IMR-90 (cell line): ENCODE measurements at regions not wholly inside any gene's neighbourhood (a gene's known extent, or its start where the extent isn't known, plus 50 kb on each side); places are given as distances from the start of the nearest gene placed in this dataset.

Experiments used
- ATAC-seq: fragments of 200-7000 bp; cut with Tn5 transposase; 2 replicates; pipeline ENCODE4 v1.9.1; 2020; ENCODE audit warnings: low read depth, mild to moderate bottlenecking, moderate library complexity
- BruUV-seq: library from RNA; stranded (reverse); fragments of 400-500 nt; replicated peaks from 2 replicates; lab custom pipeline; 2021; lab: Mats Ljungman, UMichigan
- CTCF ChIA-PET: fragments of 300-600 bp; formaldehyde crosslinking; extraction: SDS; loops from one replicate; lab custom pipeline; 2021; ENCODE audit warnings: antibody characterized with exemption; lab: Yijun Ruan, JAX
- POLR2A ChIA-PET: fragments of 300-600 bp; sonication (Branson Sonifier 250); formaldehyde crosslinking; loops from one replicate; lab custom pipeline; 2022; ENCODE audit warnings: antibody characterized with exemption; ENCODE audit not compliant: unreplicated experiment; lab: Charles Lee
- DNase-seq: peaks from one replicate; pipeline ENCODE4 v3.0.0; 2013
- H2AFZ ChIP-seq: replicated peaks from 2 replicates; pipeline ENCODE3; 2013; ENCODE audit warnings: low read length, mild to moderate bottlenecking; ENCODE audit not compliant: poor library complexity
- H2AK5ac ChIP-seq: 2 replicates; pipeline ENCODE4 v1.6.1; 2013; ENCODE audit warnings: low read depth, low read length, inconsistent platforms
- H2AK9ac ChIP-seq: replicated peaks from 2 replicates; pipeline ENCODE3; 2013; ENCODE audit warnings: mild to moderate bottlenecking, low read depth, low read length, moderate library complexity; ENCODE audit not compliant: poor library complexity
- H2BK120ac ChIP-seq: 2 replicates; pipeline ENCODE4 v1.6.1; 2013; ENCODE audit warnings: low read depth, low read length, inconsistent platforms
- H2BK15ac ChIP-seq: 3 replicates; pipeline ENCODE4 v1.6.1; 2013; ENCODE audit warnings: low read depth, low read length, inconsistent platforms
- H2BK20ac ChIP-seq: 2 replicates; pipeline ENCODE4 v1.6.1; 2013; ENCODE audit warnings: low read depth, mild to moderate bottlenecking, inconsistent platforms, low read length, moderate library complexity
- H2BK5ac ChIP-seq: 2 replicates; pipeline ENCODE4 v1.6.1; 2013; ENCODE audit warnings: mild to moderate bottlenecking, low read depth, low read length, inconsistent platforms; ENCODE audit not compliant: poor library complexity, severe bottlenecking
- H3K14ac ChIP-seq: replicated peaks from 2 replicates; pipeline ENCODE4 v1.6.1; 2013; ENCODE audit warnings: low read depth, low read length, inconsistent platforms
- H3K18ac ChIP-seq: 2 replicates; pipeline ENCODE4 v1.6.1; 2013; ENCODE audit warnings: low read depth, low read length, control low read depth
- H3K23ac ChIP-seq: 2 replicates; pipeline ENCODE4 v1.6.1; 2013; ENCODE audit warnings: low read depth, low read length, inconsistent platforms
- H3K27ac ChIP-seq: 2 replicates; pipeline ENCODE4 v1.5.1; 2013; ENCODE audit warnings: mild to moderate bottlenecking, control low read depth, low read length; ENCODE audit not compliant: insufficient read depth
- H3K27me3 ChIP-seq: 2 replicates; pipeline ENCODE4 v1.6.1; 2013; ENCODE audit warnings: low read length; ENCODE audit not compliant: control insufficient read depth, insufficient read depth
- H3K36me3 ChIP-seq: 2 replicates; pipeline ENCODE4 v1.6.1; 2013; ENCODE audit warnings: low read length, mixed read lengths; ENCODE audit not compliant: control insufficient read depth, insufficient read depth
- H3K4ac ChIP-seq: 2 replicates; pipeline ENCODE4 v1.6.1; 2013; ENCODE audit warnings: low read depth, low read length, inconsistent platforms
- H3K4me1 ChIP-seq: 2 replicates; pipeline ENCODE4 v1.6.1; 2013; ENCODE audit warnings: low read length, mixed read lengths; ENCODE audit not compliant: control insufficient read depth, insufficient read depth
- H3K4me2 ChIP-seq: 2 replicates; pipeline ENCODE4 v1.6.1; 2013; ENCODE audit warnings: low read depth, mild to moderate bottlenecking, control low read depth, low read length, moderate library complexity
- H3K4me3 ChIP-seq: 2 replicates; pipeline ENCODE4 v1.5.1; 2013; ENCODE audit warnings: low read depth, mild to moderate bottlenecking, control low read depth, low read length, moderate library complexity; ENCODE audit not compliant: insufficient read depth
- H3K56ac ChIP-seq: 2 replicates; pipeline ENCODE4 v1.6.1; 2013; ENCODE audit warnings: low read length, inconsistent platforms; ENCODE audit not compliant: insufficient read depth; ENCODE audit errors: extremely low read depth
- H3K79me1 ChIP-seq, 2 experiments: 2 replicates each; pipeline ENCODE4 v1.6.1; 2013; ENCODE audit warnings: low read length in 2 of 2, inconsistent platforms in 1 of 2, low read depth in 1 of 2
- H3K9ac ChIP-seq: 2 replicates; pipeline ENCODE4 v1.6.1; 2013; ENCODE audit warnings: low read depth, low read length, control low read depth
- H3K9me1 ChIP-seq: 2 replicates; pipeline ENCODE4 v1.6.1; 2013; ENCODE audit warnings: low read length, inconsistent platforms; ENCODE audit not compliant: insufficient read depth
- H3K9me3 ChIP-seq: 2 replicates; pipeline ENCODE4 v1.6.1; 2013; ENCODE audit warnings: low read length; ENCODE audit not compliant: control insufficient read depth, insufficient read depth
- H4K20me1 ChIP-seq: 2 replicates; pipeline ENCODE4 v1.6.1; 2013; ENCODE audit warnings: low read length, inconsistent platforms; ENCODE audit not compliant: insufficient read depth
- H4K5ac ChIP-seq: 2 replicates; pipeline ENCODE4 v1.6.1; 2013; ENCODE audit warnings: mild to moderate bottlenecking, low read depth, low read length, control low read depth
- H4K8ac ChIP-seq, 2 experiments: 2 replicates each; pipeline ENCODE4 v1.6.1; 2013; ENCODE audit warnings: low read depth in 2 of 2, low read length in 2 of 2, control low read depth in 1 of 2, inconsistent platforms in 1 of 2
- H4K91ac ChIP-seq: 2 replicates; pipeline ENCODE4 v1.6.1; 2013; ENCODE audit warnings: low read depth, low read length, inconsistent platforms; ENCODE audit not compliant: insufficient read depth
- BHLHE40 ChIP-seq: fragments of 150-350 bp; IDR thresholded peaks from 2 replicates; pipeline ENCODE4 v1.6.1; 2016; ENCODE audit warnings: mild to moderate bottlenecking, low read depth, low read length
- CEBPB ChIP-seq: IDR thresholded peaks from 2 replicates; pipeline ENCODE4 v1.6.1; 2012; ENCODE audit warnings: low read depth, low read length, improper control_type of control experiment
- CHD1 ChIP-seq: IDR thresholded peaks from 2 replicates; pipeline ENCODE4 v1.6.1; 2012; ENCODE audit warnings: low read depth, low read length, improper control_type of control experiment
- FOS ChIP-seq: fragments of 150-350 bp; IDR thresholded peaks from 2 replicates; pipeline ENCODE4 v1.6.1; 2016; ENCODE audit warnings: low read depth, low read length
- MAFK ChIP-seq: IDR thresholded peaks from 2 replicates; pipeline ENCODE4 v1.6.1; 2012; ENCODE audit warnings: low read depth, low read length, improper control_type of control experiment
- MAZ ChIP-seq: IDR thresholded peaks from 2 replicates; pipeline ENCODE4 v1.6.1; 2012; ENCODE audit warnings: low read depth, mild to moderate bottlenecking, low read length, improper control_type of control experiment, moderate library complexity, borderline replicate concordance
- MXI1 ChIP-seq: IDR thresholded peaks from 2 replicates; pipeline ENCODE4 v1.6.1; 2012; ENCODE audit warnings: low read depth, mild to moderate bottlenecking, low read length, moderate library complexity, borderline replicate concordance
- NFE2L2 ChIP-seq: fragments of 150-350 bp; IDR thresholded peaks from 2 replicates; pipeline ENCODE4 v1.6.1; 2016; ENCODE audit warnings: low read depth, mild to moderate bottlenecking, low read length
- POLR2A ChIP-seq: IDR thresholded peaks from 2 replicates; pipeline ENCODE4 v1.6.1; 2012; ENCODE audit warnings: mild to moderate bottlenecking, low read depth, low read length
- RAD21 ChIP-seq: IDR thresholded peaks from 2 replicates; pipeline ENCODE4 v1.6.1; 2012; ENCODE audit warnings: low read length, improper control_type of control experiment
- RCOR1 ChIP-seq: IDR thresholded peaks from 2 replicates; pipeline ENCODE4 v1.6.1; 2012; ENCODE audit warnings: mild to moderate bottlenecking, low read length, improper control_type of control experiment; ENCODE audit not compliant: insufficient replicate concordance
- RFX5 ChIP-seq: IDR thresholded peaks from 2 replicates; pipeline ENCODE4 v1.8.0; 2012; ENCODE audit warnings: low read depth, mild to moderate bottlenecking, low read length, moderate library complexity
- SMC3 ChIP-seq: fragments of 150-350 bp; IDR thresholded peaks from 2 replicates; pipeline ENCODE4 v1.6.1; 2016; ENCODE audit warnings: low read depth, mild to moderate bottlenecking, antibody characterized with exemption, low read length, moderate library complexity
- WGBS, 2 experiments: methylation state at CpG; one replicate each; pipeline versions ENCODE4 v1.1.5 to v1.1.7; 2013; ENCODE audit warnings: missing lambda C conversion rate in 2 of 2; ENCODE audit not compliant: insufficient read length in 1 of 2; ENCODE audit errors: extremely low coverage in 2 of 2; 5-methylcytosine and 5-hydroxymethylcytosine counted together
- dilution Hi-C: fragments of 300-500 bp; cut with HindIII; formaldehyde crosslinking; loops from one replicate; pipeline ENCODE4 v1.14.3; 2018; ENCODE audit warnings: low sequenced_read_pairs; ENCODE audit not compliant: unreplicated experiment
- in situ Hi-C: fragments of 300-500 bp; cut with MboI; formaldehyde crosslinking; loops from 3 replicates; pipeline ENCODE4 v1.14.3; 2019; ENCODE audit warnings: low sequenced_read_pairs, inconsistent platforms, mixed read lengths
- intact Hi-C: fragments of 100-400 bp; cut with micrococcal nuclease; formaldehyde crosslinking; loops from 2 replicates; pipeline ENCODE4 v1.10.0; 2022
- TF ChIP-seq, protein P1 (sequence below): fragments of 150-350 bp; IDR thresholded peaks from 2 replicates; pipeline ENCODE4 v1.6.1; 2016; ENCODE audit warnings: low read depth, mild to moderate bottlenecking, low read length, moderate library complexity, borderline replicate concordance
- TF ChIP-seq, protein P2 (sequence below): fragments of 150-350 bp; IDR thresholded peaks from 2 replicates; pipeline ENCODE4 v1.6.1; 2017; ENCODE audit warnings: mild to moderate bottlenecking, antibody characterized with exemption, low read length, low read depth
- TF ChIP-seq, protein P3 (sequence below): conservative IDR thresholded peaks from 2 replicates; pipeline ENCODE4 v1.5.1; 2012; ENCODE audit warnings: mild to moderate bottlenecking, low read depth, low read length, improper control_type of control experiment

DNA sequence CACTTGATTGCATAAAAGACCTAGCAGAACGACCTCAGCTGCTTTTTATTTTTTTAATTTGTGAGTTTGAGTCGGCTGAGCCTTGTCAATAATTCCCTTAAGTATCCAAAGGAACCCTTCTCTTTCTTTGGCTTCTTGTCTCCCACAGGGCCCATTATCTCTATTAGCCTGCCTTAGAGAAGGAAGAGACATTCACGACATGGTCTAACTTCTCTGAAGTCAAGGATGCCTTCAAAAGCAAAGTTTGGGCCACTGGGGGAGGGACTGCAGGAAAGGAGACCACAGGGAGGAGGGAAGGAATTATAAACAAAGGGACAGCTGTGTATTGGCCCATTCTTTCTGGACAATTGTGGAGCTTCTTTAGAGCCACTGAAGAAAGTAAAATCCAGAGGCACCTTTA is 126.4 kb downstream of the BRMS1L start:
- H3K4me1 ChIP-seq: no peaks in the 10 kb centered on the region
- no peak overlapping the region for H4K8ac ChIP-seq
- H4K20me1 ChIP-seq: no peaks in the 10 kb centered on the region
- BruUV-seq: no TSS peak
- ATAC-seq (no peak), DNase-seq (no peak)
- no peak overlapping the region for H2AK9ac ChIP-seq
- no peak overlapping the region for H4K5ac ChIP-seq
- H3K4me2 ChIP-seq: no peak overlapping the region
- H2AFZ ChIP-seq: no peak overlapping the region
- in situ Hi-C loops: no loop called here
- WGBS, 2 experiments: no CpG with 5 or more reads among the region's 3 CpGs
- H3K14ac ChIP-seq: no peak overlapping the region
- no peak overlapping the region for H3K56ac ChIP-seq
- H3K27ac ChIP-seq: no peak overlapping the region
- no peak overlapping the region for H2BK15ac ChIP-seq
- H3K9me3 ChIP-seq: no peaks in the 10 kb centered on the region
- no peak for TF ChIP-seq CEBPB
- TF ChIP-seq RCOR1: no peak
- TF ChIP-seq, protein P1, sequence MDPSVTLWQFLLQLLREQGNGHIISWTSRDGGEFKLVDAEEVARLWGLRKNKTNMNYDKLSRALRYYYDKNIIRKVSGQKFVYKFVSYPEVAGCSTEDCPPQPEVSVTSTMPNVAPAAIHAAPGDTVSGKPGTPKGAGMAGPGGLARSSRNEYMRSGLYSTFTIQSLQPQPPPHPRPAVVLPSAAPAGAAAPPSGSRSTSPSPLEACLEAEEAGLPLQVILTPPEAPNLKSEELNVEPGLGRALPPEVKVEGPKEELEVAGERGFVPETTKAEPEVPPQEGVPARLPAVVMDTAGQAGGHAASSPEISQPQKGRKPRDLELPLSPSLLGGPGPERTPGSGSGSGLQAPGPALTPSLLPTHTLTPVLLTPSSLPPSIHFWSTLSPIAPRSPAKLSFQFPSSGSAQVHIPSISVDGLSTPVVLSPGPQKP: no peak
- TF ChIP-seq RAD21: no peak
- no peak for TF ChIP-seq BHLHE40
- TF ChIP-seq MXI1: no peak
- no peak for TF ChIP-seq POLR2A
- TF ChIP-seq MAZ: no peak
- no peak for TF ChIP-seq NFE2L2
- no peak for TF ChIP-seq SMC3
- no peak for TF ChIP-seq MAFK
- no peak for TF ChIP-seq CHD1
- TF ChIP-seq, protein P2, sequence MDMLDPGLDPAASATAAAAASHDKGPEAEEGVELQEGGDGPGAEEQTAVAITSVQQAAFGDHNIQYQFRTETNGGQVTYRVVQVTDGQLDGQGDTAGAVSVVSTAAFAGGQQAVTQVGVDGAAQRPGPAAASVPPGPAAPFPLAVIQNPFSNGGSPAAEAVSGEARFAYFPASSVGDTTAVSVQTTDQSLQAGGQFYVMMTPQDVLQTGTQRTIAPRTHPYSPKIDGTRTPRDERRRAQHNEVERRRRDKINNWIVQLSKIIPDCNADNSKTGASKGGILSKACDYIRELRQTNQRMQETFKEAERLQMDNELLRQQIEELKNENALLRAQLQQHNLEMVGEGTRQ: no peak
- TF ChIP-seq, protein P3, sequence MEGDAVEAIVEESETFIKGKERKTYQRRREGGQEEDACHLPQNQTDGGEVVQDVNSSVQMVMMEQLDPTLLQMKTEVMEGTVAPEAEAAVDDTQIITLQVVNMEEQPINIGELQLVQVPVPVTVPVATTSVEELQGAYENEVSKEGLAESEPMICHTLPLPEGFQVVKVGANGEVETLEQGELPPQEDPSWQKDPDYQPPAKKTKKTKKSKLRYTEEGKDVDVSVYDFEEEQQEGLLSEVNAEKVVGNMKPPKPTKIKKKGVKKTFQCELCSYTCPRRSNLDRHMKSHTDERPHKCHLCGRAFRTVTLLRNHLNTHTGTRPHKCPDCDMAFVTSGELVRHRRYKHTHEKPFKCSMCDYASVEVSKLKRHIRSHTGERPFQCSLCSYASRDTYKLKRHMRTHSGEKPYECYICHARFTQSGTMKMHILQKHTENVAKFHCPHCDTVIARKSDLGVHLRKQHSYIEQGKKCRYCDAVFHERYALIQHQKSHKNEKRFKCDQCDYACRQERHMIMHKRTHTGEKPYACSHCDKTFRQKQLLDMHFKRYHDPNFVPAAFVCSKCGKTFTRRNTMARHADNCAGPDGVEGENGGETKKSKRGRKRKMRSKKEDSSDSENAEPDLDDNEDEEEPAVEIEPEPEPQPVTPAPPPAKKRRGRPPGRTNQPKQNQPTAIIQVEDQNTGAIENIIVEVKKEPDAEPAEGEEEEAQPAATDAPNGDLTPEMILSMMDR: no peak
- no peak for TF ChIP-seq FOS
- no peak for TF ChIP-seq RFX5
- dilution Hi-C loops: no loop called here
- no peak overlapping the region for H2BK120ac ChIP-seq
- CTCF ChIA-PET: no interaction called here
- H2BK20ac ChIP-seq: no peak overlapping the region
- no peak overlapping the region for H4K91ac ChIP-seq
- H2AK5ac ChIP-seq: no peak overlapping the region
- H3K23ac ChIP-seq: no peak overlapping the region
- H3K18ac ChIP-seq: no peak overlapping the region
- H3K79me1 ChIP-seq: no peaks in the 10 kb centered on the region
- H3K4ac ChIP-seq: no peak overlapping the region
- H2BK5ac ChIP-seq: no peak overlapping the region
- POLR2A ChIA-PET: no interaction called here
- no peaks in the 10 kb centered on the region for H3K9me1 ChIP-seq
- H3K4me3 ChIP-seq: no peak overlapping the region
- H3K27me3 ChIP-seq: peaks cover 1% of the 10 kb centered on the region
- H3K36me3 ChIP-seq: no peaks in the 10 kb centered on the region
- intact Hi-C loops: no loop called here
- no peak overlapping the region for H3K9ac ChIP-seq
